Endodermal cell (in vitro differentiated cells): ENCODE measurements at regions not wholly inside any gene's neighbourhood (a gene's known extent, or its start where the extent isn't known, plus 50 kb on each side); places are given as distances from the start of the nearest gene placed in this dataset.

Experiments
- DNase-seq: peaks from one replicate; pipeline ENCODE4 v3.0.0-alpha.2; 2017
- H3K27ac ChIP-seq: 2 replicates; pipeline ENCODE4 v1.5.1; 2013; ENCODE audit warnings: mild to moderate bottlenecking, low read depth, low read length, moderate library complexity
- H3K27me3 ChIP-seq: 2 replicates; pipeline ENCODE4 v1.6.1; 2013; ENCODE audit warnings: mild to moderate bottlenecking, low read length, moderate library complexity; ENCODE audit not compliant: insufficient read depth, control insufficient read depth, poor library complexity, severe bottlenecking
- H3K36me3 ChIP-seq: 2 replicates; pipeline ENCODE4 v1.7.0; 2013; ENCODE audit warnings: mild to moderate bottlenecking, low read length, moderate library complexity; ENCODE audit not compliant: control insufficient read depth, insufficient read depth
- H3K4me1 ChIP-seq: one replicate; pipeline ENCODE4 v1.7.0; 2013; ENCODE audit warnings: low read length; ENCODE audit not compliant: control insufficient read depth, insufficient read depth
- H3K4me3 ChIP-seq: 2 replicates; pipeline ENCODE4 v1.5.1; 2013; ENCODE audit warnings: mild to moderate bottlenecking, low read length, moderate library complexity
- H3K9ac ChIP-seq: 2 replicates; pipeline ENCODE4 v1.6.1; 2013; ENCODE audit warnings: mild to moderate bottlenecking, low read length, moderate library complexity; ENCODE audit not compliant: poor library complexity, severe bottlenecking; ENCODE audit errors: extremely low read depth
- H3K9me3 ChIP-seq: 2 replicates; pipeline ENCODE4 v1.6.1; 2013; ENCODE audit warnings: mild to moderate bottlenecking, low read length, moderate library complexity; ENCODE audit not compliant: control insufficient read depth
- H3K27ac Mint-ChIP-seq: 2 replicates; pipeline ENCODE4 v1.8.0; 2020; ENCODE audit warnings: mixed read lengths
- H3K27me3 Mint-ChIP-seq: 2 replicates; pipeline ENCODE4 v1.8.0; 2021; ENCODE audit warnings: mild to moderate bottlenecking, mixed read lengths; ENCODE audit not compliant: insufficient read depth
- H3K36me3 Mint-ChIP-seq: 2 replicates; pipeline ENCODE4 v1.8.0; 2020; ENCODE audit warnings: low read depth, mixed read lengths
- H3K4me1 Mint-ChIP-seq: 2 replicates; pipeline ENCODE4 v1.8.0; 2020; ENCODE audit warnings: mixed read lengths
- H3K4me3 Mint-ChIP-seq: 2 replicates; pipeline ENCODE4 v1.8.0; 2020; ENCODE audit warnings: mild to moderate bottlenecking, moderate library complexity, mixed read lengths
- H3K9me3 Mint-ChIP-seq: 2 replicates; pipeline ENCODE4 v1.8.0; 2020; ENCODE audit warnings: mild to moderate bottlenecking, mixed read lengths
- CTCF ChIP-seq: fragments of 200-600 bp; sonication (generic); conservative IDR thresholded peaks from 2 replicates; pipeline ENCODE4 v1.5.0; 2021; ENCODE audit warnings: antibody characterized with exemption, mild to moderate bottlenecking
- WGBS, 2 experiments: methylation state at CpG; one replicate each; pipeline versions ENCODE4 v1.1.5 to v1.1.7; 2013; ENCODE audit warnings: missing lambda C conversion rate in 2 of 2, mixed read lengths in 1 of 2; ENCODE audit not compliant: insufficient coverage in 1 of 2, insufficient read length in 1 of 2; 5-methylcytosine and 5-hydroxymethylcytosine counted together

- no peak overlapping the region for H3K27ac ChIP-seq
- Mint-ChIP-seq H3K27ac (no peak overlapping the region), H3K27me3 (peaks cover 3% of the 10 kb centered on the region), H3K9me3 (no peaks in the 10 kb centered on the region), H3K4me1 (peaks cover 12% of the 10 kb centered on the region), H3K36me3 (no peaks in the 10 kb centered on the region), H3K4me3 (no peak overlapping the region)
- no peaks in the 10 kb centered on the region for H3K9me3 ChIP-seq
- H3K4me1 ChIP-seq = no peaks in the 10 kb centered on the region
- no peaks in the 10 kb centered on the region for H3K27me3 ChIP-seq
- H3K4me3 ChIP-seq = no peak overlapping the region
- no peaks in the 10 kb centered on the region for H3K36me3 ChIP-seq
- no peak overlapping the region for H3K9ac ChIP-seq
- WGBS, 2 experiments = 94 to 100% methylated on average over 1 to 3 of the region's 3 CpGs
- no peak for TF ChIP-seq CTCF
- DNase-seq = no peak
Observed at GRCh38 chr5:138659121-138659520, 83.9 kb upstream of the HSPA9 start.

GRCh38 chr5:138658676-138659075 lies 83.5 kb upstream of the HSPA9 start:
- Histone ChIP-seq H3K27ac (no peak overlapping the region), H3K36me3 (no peaks in the 10 kb centered on the region), H3K27me3 (no peaks in the 10 kb centered on the region), H3K4me3 (no peak overlapping the region), H3K4me1 (no peaks in the 10 kb centered on the region), H3K9ac (no peak overlapping the region), H3K9me3 (no peaks in the 10 kb centered on the region)
- Mint-ChIP-seq H3K4me1 (peaks cover 11% of the 10 kb centered on the region), H3K4me3 (no peak overlapping the region), H3K9me3 (no peaks in the 10 kb centered on the region), H3K36me3 (no peaks in the 10 kb centered on the region), H3K27ac (no peak overlapping the region), H3K27me3 (peaks cover 3% of the 10 kb centered on the region)
- no peak for TF ChIP-seq CTCF
- WGBS, 2 experiments = 81 to 88% methylated on average over 5 to 6 of the region's 6 CpGs
- no peak for DNase-seq

GRCh38 chr5:138657360-138657759 lies 82.2 kb upstream of the HSPA9 start:
- Histone ChIP-seq H3K9me3 (no peaks in the 10 kb centered on the region), H3K36me3 (no peaks in the 10 kb centered on the region), H3K4me1 (no peaks in the 10 kb centered on the region), H3K9ac (no peak overlapping the region), H3K4me3 (no peak overlapping the region), H3K27me3 (no peaks in the 10 kb centered on the region), H3K27ac (no peak overlapping the region)
- Mint-ChIP-seq H3K9me3 (no peaks in the 10 kb centered on the region), H3K27me3 (peaks cover 3% of the 10 kb centered on the region), H3K4me1 (peaks cover 10% of the 10 kb centered on the region), H3K27ac (no peak overlapping the region), H3K36me3 (no peaks in the 10 kb centered on the region), H3K4me3 (no peak overlapping the region)
- WGBS, 2 experiments = 92 to 96% methylated on average over 4 of the region's 4 CpGs
- TF ChIP-seq CTCF = no peak
- DNase-seq = no peak
